HCT116 (cell line): ENCODE measurements at regions not wholly inside any gene's neighbourhood (a gene's known extent, or its start where the extent isn't known, plus 50 kb on each side); places are given as distances from the start of the nearest gene placed in this dataset.

Source experiments
- ATAC-seq: fragments of 200-7000 bp; cut with Tn5 transposase; 2 replicates; pipeline ENCODE4 v1.9.1; 2020; ENCODE audit warnings: mild to moderate bottlenecking, moderate library complexity
- BruUV-seq: library from RNA; stranded (reverse); fragments of 400-500 nt; replicated peaks from 2 replicates; lab custom pipeline; 2021; lab: Mats Ljungman, UMichigan
- CTCF ChIA-PET: fragments of 300-600 bp; sonication (Branson Sonifier 250); formaldehyde crosslinking; loops from one replicate; lab custom pipeline; 2021; ENCODE audit warnings: antibody characterized with exemption; lab: Charles Lee
- POLR2A ChIA-PET: fragments of 300-600, 350-600 bp; sonication (Branson Sonifier 250); formaldehyde crosslinking; loops from one replicate; lab custom pipeline; 2021; ENCODE audit warnings: antibody characterized with exemption; lab: Charles Lee
- RAD21 ChIA-PET, 2 experiments: fragments of 300-600 bp; sonication (Branson Sonifier 250); formaldehyde crosslinking; loops; one replicate each; lab custom pipeline; 2023; ENCODE audit warnings: low total read pairs in 2 of 2; ENCODE audit not compliant: uncharacterized antibody in 2 of 2, unreplicated experiment in 2 of 2, low non-redundant PET in 1 of 2; lab: Charles Lee
- DNase-seq: peaks from one replicate; pipeline ENCODE4 v3.0.0-alpha.2; 2010; ENCODE audit warnings: low read depth, low spot score
- H2AFZ ChIP-seq: fragments of 200-600 bp; shearing (Covaris generic), sonication (generic); 2 replicates; pipeline ENCODE4 v1.6.1; 2017; ENCODE audit warnings: low read depth, mixed run types, mixed read lengths, antibody characterized with exemption, low read length; ENCODE audit not compliant: poor library complexity, severe bottlenecking
- H3K27ac ChIP-seq: 2 replicates; pipeline ENCODE4 v1.5.1; 2012; ENCODE audit warnings: low read depth, low read length
- H3K27me3 ChIP-seq: fragments of 200-600 bp; sonication (generic); 2 replicates; pipeline ENCODE4 v1.6.1; 2016; ENCODE audit warnings: mixed run types, low read length, mixed read lengths; ENCODE audit not compliant: insufficient read depth
- H3K36me3 ChIP-seq, 2 experiments: fragments of 200-500 bp in 1 of 2; fragments of 200-600 bp in 1 of 2; sonication (Bioruptor generic) in 1 of 2; sonication (generic) in 1 of 2; 2 replicates each; pipeline versions ENCODE4 v1.5.1 to v1.6.1; 2014 to 2016; ENCODE audit warnings: low read length in 2 of 2, inconsistent platforms in 1 of 2, mixed read lengths in 1 of 2, mixed run types in 1 of 2; ENCODE audit not compliant: insufficient read depth in 2 of 2, control insufficient read depth in 1 of 2
- H3K4me1 ChIP-seq, 2 experiments: fragments of 200-600 bp in 1 of 2; sonication (generic) in 1 of 2; 2 replicates each; pipeline versions ENCODE4 v1.5.1 to v1.6.1; 2012 to 2017; ENCODE audit warnings: low read length in 2 of 2, inconsistent platforms in 1 of 2, mild to moderate bottlenecking in 1 of 2, mixed read lengths in 1 of 2, mixed run types in 1 of 2, moderate library complexity in 1 of 2; ENCODE audit not compliant: insufficient read depth in 2 of 2, control insufficient read depth in 1 of 2
- H3K4me2 ChIP-seq: fragments of 200-600 bp; sonication (generic); 2 replicates; pipeline ENCODE4 v1.6.1; 2017; ENCODE audit warnings: mixed run types, low read length, mixed read lengths
- H3K4me3 ChIP-seq, 2 experiments: fragments of 200-600 bp in 1 of 2; sonication (generic) in 1 of 2; replicated peaks in 1 of 2; 2 replicates each; pipeline ENCODE4 v1.5.1; 2011 to 2016; ENCODE audit warnings: low read length in 2 of 2, control low read depth in 1 of 2, low read depth in 1 of 2, mild to moderate bottlenecking in 1 of 2, mixed read lengths in 1 of 2, mixed run types in 1 of 2
- H3K79me2 ChIP-seq: fragments of 200-600 bp; sonication (generic); 2 replicates; pipeline ENCODE4 v1.6.1; 2017; ENCODE audit warnings: mild to moderate bottlenecking, mixed run types, low read length, moderate library complexity, mixed read lengths; ENCODE audit not compliant: insufficient read depth
- H3K9ac ChIP-seq: fragments of 200-600 bp; sonication (generic); 2 replicates; pipeline ENCODE4 v1.6.1; 2016; ENCODE audit warnings: low read length, mixed read lengths
- H3K9me2 ChIP-seq: fragments of 200-600 bp; sonication (generic), shearing (Covaris generic); 2 replicates; pipeline ENCODE4 v1.6.1; 2017; ENCODE audit warnings: mixed run types, mild to moderate bottlenecking, moderate library complexity; ENCODE audit not compliant: insufficient read depth
- H3K9me3 ChIP-seq, 2 experiments: fragments of 200-500 bp in 1 of 2; fragments of 200-600 bp in 1 of 2; sonication (Bioruptor generic) in 1 of 2; sonication (generic) in 1 of 2; 2 replicates each; pipeline ENCODE4 v1.6.1; 2014 to 2017; ENCODE audit warnings: low read length in 2 of 2, mixed read lengths in 2 of 2, inconsistent platforms in 1 of 2, low read depth in 1 of 2, mild to moderate bottlenecking in 1 of 2, mixed run types in 1 of 2, moderate library complexity in 1 of 2; ENCODE audit not compliant: control insufficient read depth in 1 of 2, insufficient read depth in 1 of 2
- H4K20me1 ChIP-seq: fragments of 200-600 bp; sonication (generic), shearing (Covaris generic); 2 replicates; pipeline ENCODE4 v1.6.1; 2017; ENCODE audit warnings: mixed run types, mild to moderate bottlenecking, moderate library complexity; ENCODE audit not compliant: insufficient read depth
- CEBPB ChIP-seq: IDR thresholded peaks from 2 replicates; pipeline ENCODE4 v1.6.1; 2012; ENCODE audit warnings: low read depth
- EZH2phosphoT487 ChIP-seq: fragments of 200-600 bp; IDR thresholded peaks from 2 replicates; pipeline ENCODE4 v1.6.1; 2018; ENCODE audit warnings: antibody characterized with exemption, borderline replicate concordance
- FOSL1 ChIP-seq: IDR thresholded peaks from 2 replicates; pipeline ENCODE4 v1.6.1; 2012; ENCODE audit warnings: low read depth
- REST ChIP-seq: IDR thresholded peaks from 2 replicates; pipeline ENCODE4 v1.6.1; 2012; ENCODE audit warnings: low read depth
- SP1 ChIP-seq: IDR thresholded peaks from 2 replicates; pipeline ENCODE4 v1.6.1; 2012; ENCODE audit warnings: low read depth
- SRF ChIP-seq: IDR thresholded peaks from 2 replicates; pipeline ENCODE4 v1.6.1; 2012; ENCODE audit warnings: low read depth
- YY1 ChIP-seq: IDR thresholded peaks from 2 replicates; pipeline ENCODE4 v1.6.1; 2011; ENCODE audit warnings: low read length, low read depth, moderate library complexity, mild to moderate bottlenecking; ENCODE audit not compliant: insufficient replicate concordance; ENCODE audit errors: extremely low read depth
- ZFX ChIP-seq: fragments of 450-650 bp; IDR thresholded peaks from 2 replicates; pipeline ENCODE4 v1.6.1; 2017
- intact Hi-C: fragments of 100-400 bp; cut with micrococcal nuclease; formaldehyde crosslinking; loops from 2 replicates; pipeline ENCODE4 v1.10.0; 2022
- TF ChIP-seq, protein P1 (sequence below): IDR thresholded peaks from 2 replicates; pipeline ENCODE4 v1.6.1; 2012

DNA sequence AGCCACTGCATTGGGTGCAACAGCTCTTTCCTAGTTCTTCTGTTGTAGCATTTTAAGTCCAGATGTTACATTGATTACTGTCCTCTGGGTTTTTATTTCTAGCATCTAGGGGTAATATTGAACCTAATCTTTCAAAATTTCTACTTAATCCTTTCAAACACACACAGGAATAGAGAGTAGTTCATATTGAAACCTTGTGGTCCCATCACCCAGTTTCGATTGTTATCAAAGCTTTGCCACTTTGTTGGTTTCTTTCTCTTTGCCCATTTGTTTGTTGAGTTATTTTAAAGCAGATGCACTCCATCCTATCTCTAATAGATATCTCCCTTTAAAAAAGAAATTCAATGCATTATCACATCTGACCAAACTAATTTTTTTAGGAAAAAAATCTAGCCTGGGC, 422.9 kb upstream of the AMELY start:
- no peak overlapping the region for H3K9ac ChIP-seq
- no peaks in the 10 kb centered on the region for H3K9me2 ChIP-seq
- H3K36me3 ChIP-seq, result no peaks in the 10 kb centered on the region
- intact Hi-C loops, result no loop called here
- H3K27me3 ChIP-seq, result no peaks in the 10 kb centered on the region
- H3K4me1 ChIP-seq, result no peaks in the 10 kb centered on the region
- TF ChIP-seq ZFX (no peak), FOSL1 (no peak), SRF (no peak)
- no peaks in the 10 kb centered on the region for H4K20me1 ChIP-seq
- no peak for ATAC-seq
- no peak overlapping the region for H3K4me2 ChIP-seq
- DNase-seq, result no peak
- H3K79me2 ChIP-seq, result no peaks in the 10 kb centered on the region
- ChIA-PET POLR2A (no interaction called here), CTCF (no interaction called here), RAD21 (no interaction called here)
- BruUV-seq, result no TSS peak
- H2AFZ ChIP-seq, result no peak overlapping the region
- H3K27ac ChIP-seq, result no peak overlapping the region
- no peak overlapping the region for H3K4me3 ChIP-seq
- no peaks in the 10 kb centered on the region for H3K9me3 ChIP-seq

DNA sequence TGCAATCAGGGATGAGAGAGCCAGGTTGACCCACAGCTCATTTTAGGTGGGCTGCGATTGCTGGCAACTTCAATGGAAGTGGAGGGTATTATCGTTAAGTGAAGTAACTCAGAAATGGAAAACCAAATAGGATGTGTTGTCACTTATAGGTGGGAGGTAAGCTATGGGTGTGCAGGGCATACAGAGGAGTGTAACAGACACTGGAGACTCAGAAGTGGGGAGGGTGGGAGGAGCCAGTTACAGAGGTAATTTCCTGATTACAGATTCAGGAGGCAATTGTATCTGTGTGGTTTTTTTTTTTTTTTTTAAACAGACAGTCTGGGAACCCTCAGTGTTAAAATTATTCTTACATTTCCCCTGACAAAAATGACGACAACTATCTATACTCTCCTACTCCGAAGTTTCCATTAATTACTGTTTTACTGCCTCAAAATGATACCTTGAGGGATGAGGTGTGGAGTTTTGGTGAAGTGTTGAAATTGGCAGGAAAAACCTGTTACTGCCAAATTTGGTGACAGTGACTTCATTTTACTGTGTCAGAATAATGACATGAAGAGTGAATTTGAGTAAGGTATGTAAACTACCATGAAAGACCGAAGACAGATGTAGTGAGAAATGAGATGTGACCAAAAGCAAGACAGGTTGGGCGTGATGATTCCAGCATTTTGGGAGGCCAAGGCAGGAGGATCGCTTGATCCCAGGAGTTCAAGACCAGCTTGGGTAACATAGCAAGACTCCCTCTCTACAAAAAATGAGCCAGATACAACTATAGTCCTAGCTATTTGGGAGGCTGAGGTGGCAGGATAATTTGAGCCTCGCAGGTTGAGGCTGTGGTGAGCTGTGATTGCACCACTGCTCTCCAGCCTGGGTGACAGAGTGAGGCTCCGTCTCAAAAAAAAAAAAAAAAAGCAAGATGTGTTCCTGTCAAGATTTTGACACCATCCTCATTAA, 415.0 kb upstream of the AMELY start:
- no peaks in the 10 kb centered on the region for H4K20me1 ChIP-seq
- ATAC-seq (no peak), DNase-seq (no peak)
- no peak for TF ChIP-seq REST
- TF ChIP-seq EZH2phosphoT487, result no peak
- TF ChIP-seq, protein P1, sequence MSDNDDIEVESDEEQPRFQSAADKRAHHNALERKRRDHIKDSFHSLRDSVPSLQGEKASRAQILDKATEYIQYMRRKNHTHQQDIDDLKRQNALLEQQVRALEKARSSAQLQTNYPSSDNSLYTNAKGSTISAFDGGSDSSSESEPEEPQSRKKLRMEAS, result no peak
- no peak for TF ChIP-seq YY1
- TF ChIP-seq FOSL1, result no peak
- no peak for TF ChIP-seq CEBPB
- no peak for TF ChIP-seq SP1
- TF ChIP-seq SRF, result no peak
- TF ChIP-seq, all 23 proteins: peak for 0
- no peak overlapping the region for H3K9ac ChIP-seq
- BruUV-seq, result TSS peak; percentile 21
- H3K4me3 ChIP-seq, result no peak overlapping the region
- no peaks in the 10 kb centered on the region for H3K36me3 ChIP-seq
- H3K27me3 ChIP-seq, result no peaks in the 10 kb centered on the region
- CTCF ChIA-PET, result no interaction called here
- no peaks in the 10 kb centered on the region for H3K9me3 ChIP-seq
- H2AFZ ChIP-seq, result no peak overlapping the region
- H3K79me2 ChIP-seq, result no peaks in the 10 kb centered on the region
- RAD21 ChIA-PET, result no interaction called here
- no peak overlapping the region for H3K4me2 ChIP-seq
- H3K9me2 ChIP-seq, result no peaks in the 10 kb centered on the region
- H3K27ac ChIP-seq, result no peak overlapping the region
- no peaks in the 10 kb centered on the region for H3K4me1 ChIP-seq
- intact Hi-C loops, result no loop called here
- POLR2A ChIA-PET, result no interaction called here
